ENCODE measurements at regions not wholly inside any gene's neighbourhood (a gene's known extent, or its start where the extent isn't known, plus 50 kb on each side); places are given as distances from the start of the nearest gene placed in this dataset.

GRCh38 chr7:106723398-106723797 lies 62.4 kb upstream of the CCDC71L start:
- intact Hi-C loops (cut with micrococcal nuclease; ENCODE audit: unreplicated experiment): no loop called here
- H3K27ac ChIP-seq: no peak overlapping the region
- peaks cover 15% of the 10 kb centered on the region; the same call in 1 of the 2 replicates for H3F3A ChIP-seq (ENCODE audit: insufficient read depth, low read depth)
- ChIA-PET CTCF (no interaction called here), POLR2A (ENCODE audit: unreplicated experiment) (no interaction called here)
- H3K9me3 ChIP-seq (ENCODE audit: insufficient read depth, low read depth): peaks cover 17% of the 10 kb centered on the region; the same call in 1 of the 2 replicates
- H4K20me1 ChIP-seq (ENCODE audit: insufficient read depth): no peaks in the 10 kb centered on the region
- no peak for DNase-seq
- H2AFZ ChIP-seq: no peak overlapping the region
- H3K4me2 ChIP-seq: no peak overlapping the region
- H3K79me2 ChIP-seq (ENCODE audit: low read depth): no peaks in the 10 kb centered on the region
- TF ChIP-seq, protein P1, sequence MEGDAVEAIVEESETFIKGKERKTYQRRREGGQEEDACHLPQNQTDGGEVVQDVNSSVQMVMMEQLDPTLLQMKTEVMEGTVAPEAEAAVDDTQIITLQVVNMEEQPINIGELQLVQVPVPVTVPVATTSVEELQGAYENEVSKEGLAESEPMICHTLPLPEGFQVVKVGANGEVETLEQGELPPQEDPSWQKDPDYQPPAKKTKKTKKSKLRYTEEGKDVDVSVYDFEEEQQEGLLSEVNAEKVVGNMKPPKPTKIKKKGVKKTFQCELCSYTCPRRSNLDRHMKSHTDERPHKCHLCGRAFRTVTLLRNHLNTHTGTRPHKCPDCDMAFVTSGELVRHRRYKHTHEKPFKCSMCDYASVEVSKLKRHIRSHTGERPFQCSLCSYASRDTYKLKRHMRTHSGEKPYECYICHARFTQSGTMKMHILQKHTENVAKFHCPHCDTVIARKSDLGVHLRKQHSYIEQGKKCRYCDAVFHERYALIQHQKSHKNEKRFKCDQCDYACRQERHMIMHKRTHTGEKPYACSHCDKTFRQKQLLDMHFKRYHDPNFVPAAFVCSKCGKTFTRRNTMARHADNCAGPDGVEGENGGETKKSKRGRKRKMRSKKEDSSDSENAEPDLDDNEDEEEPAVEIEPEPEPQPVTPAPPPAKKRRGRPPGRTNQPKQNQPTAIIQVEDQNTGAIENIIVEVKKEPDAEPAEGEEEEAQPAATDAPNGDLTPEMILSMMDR (conservative IDR thresholded peaks at IDR 0.05): no peak
- TF ChIP-seq EZH2 (IDR thresholded peaks at IDR 0.05; ENCODE audit: low read depth): no peak
- H3K27me3 ChIP-seq (ENCODE audit: insufficient read depth, low read depth): no peaks in the 10 kb centered on the region
- peaks cover 13% of the 10 kb centered on the region for H3K4me1 ChIP-seq (replicated peaks; ENCODE audit: insufficient read depth)
- H3K4me3 ChIP-seq: no peak overlapping the region
- H3K36me3 ChIP-seq (ENCODE audit: low read depth): no peaks in the 10 kb centered on the region
- no peaks in the 10 kb centered on the region for H3K9me2 ChIP-seq (ENCODE audit: insufficient read depth)
- BruUV-seq (replicated peaks): no TSS peak

DNA sequence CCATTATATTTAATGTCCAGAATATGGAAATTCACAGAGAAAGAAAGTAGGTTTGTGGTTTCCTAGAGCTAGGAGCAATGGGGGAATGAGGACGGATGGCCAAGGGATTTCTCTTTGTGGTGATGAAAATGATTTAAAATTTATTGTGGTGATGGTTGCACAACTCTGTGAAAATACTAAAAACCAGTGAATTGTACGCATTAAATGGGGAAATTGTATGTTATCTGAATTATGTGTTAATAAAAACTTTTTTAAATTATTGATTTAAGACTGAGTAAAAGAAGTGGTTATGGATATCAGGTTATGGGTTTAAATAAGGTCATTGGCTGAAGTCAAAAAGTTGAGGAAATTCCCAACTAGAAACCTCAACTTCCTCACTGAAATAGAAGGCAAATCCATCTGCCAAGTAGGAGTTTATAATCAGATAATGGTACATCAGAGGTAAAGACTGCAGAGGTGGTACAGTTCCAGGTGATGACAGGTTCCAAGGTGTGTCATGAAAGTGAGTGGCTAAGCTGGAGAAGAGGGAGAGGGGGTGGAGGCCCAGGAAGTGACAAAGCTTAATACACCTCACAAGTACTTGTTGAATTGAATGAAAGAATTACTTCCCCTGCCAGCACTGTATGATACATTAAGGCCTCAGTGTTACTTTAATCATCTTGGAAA lies 68.9 kb upstream of the CCDC71L start:
- intact Hi-C loops (cut with micrococcal nuclease; ENCODE audit: unreplicated experiment): loop anchor here (10.0 kb wide), 1 partner anchor 265 kb away; no protein-coding TSS in a partner anchor
- Histone ChIP-seq H3K79me2 (ENCODE audit: low read depth) (no peaks in the 10 kb centered on the region), H3F3A (ENCODE audit: insufficient read depth, low read depth) (no peaks in the 10 kb centered on the region), H3K27ac (no peak overlapping the region), H3K9me3 (ENCODE audit: insufficient read depth, low read depth) (no peaks in the 10 kb centered on the region; the same call in 1 of the 2 replicates), H3K36me3 (ENCODE audit: low read depth) (no peaks in the 10 kb centered on the region), H3K9me2 (ENCODE audit: insufficient read depth) (no peaks in the 10 kb centered on the region; the same call in 1 of the 2 replicates), H3K27me3 (ENCODE audit: insufficient read depth, low read depth) (no peaks in the 10 kb centered on the region), H4K20me1 (ENCODE audit: insufficient read depth) (no peaks in the 10 kb centered on the region), H3K4me1 (replicated peaks; ENCODE audit: insufficient read depth) (peaks cover 5% of the 10 kb centered on the region; the same call in 1 of the 2 replicates), H2AFZ (no peak overlapping the region), H3K4me3 (no peak overlapping the region), H3K4me2 (no peak overlapping the region)
- POLR2A ChIA-PET (ENCODE audit: unreplicated experiment): interaction anchor here (0.6 kb wide), 1 partner anchor 34 kb away, joined by 8 read pairs; no protein-coding TSS in a partner anchor
- TF ChIP-seq EZH2 (IDR thresholded peaks at IDR 0.05; ENCODE audit: low read depth): no peak
- TF ChIP-seq, protein P1 (conservative IDR thresholded peaks at IDR 0.05): no peak
- no TSS peak for BruUV-seq (replicated peaks)
- peak in 1 of 2 experiments; percentile 10 for DNase-seq
- CTCF ChIA-PET: no interaction called here

DNA sequence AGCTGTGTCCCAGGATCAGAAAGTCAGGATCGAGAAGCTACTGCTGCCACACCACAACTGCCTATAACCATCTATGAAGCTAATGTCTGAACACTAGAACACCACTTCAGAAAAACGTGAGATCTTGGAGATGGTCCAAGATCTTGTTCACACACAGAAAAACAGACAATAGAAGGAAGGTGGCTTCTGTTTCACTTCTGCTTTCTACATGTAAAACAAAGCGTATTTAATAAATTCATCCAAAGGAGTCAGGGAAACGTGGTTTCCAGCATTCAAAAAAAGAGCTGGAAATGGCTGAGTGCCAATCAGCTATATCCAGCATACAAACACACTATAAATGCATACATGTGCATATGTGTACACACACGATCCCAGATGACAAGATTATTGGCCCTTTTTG lies 70.2 kb upstream of the CCDC71L start:
- TF ChIP-seq, protein P1 (conservative IDR thresholded peaks at IDR 0.05): no peak
- TF ChIP-seq EZH2 (IDR thresholded peaks at IDR 0.05; ENCODE audit: low read depth): no peak
- Histone ChIP-seq H3K27me3 (ENCODE audit: insufficient read depth, low read depth) (no peaks in the 10 kb centered on the region), H3K36me3 (ENCODE audit: low read depth) (no peaks in the 10 kb centered on the region), H3K4me3 (no peak overlapping the region), H3K79me2 (ENCODE audit: low read depth) (no peaks in the 10 kb centered on the region), H2AFZ (no peak overlapping the region), H3K9me2 (ENCODE audit: insufficient read depth) (no peaks in the 10 kb centered on the region; the same call in 1 of the 2 replicates), H3K9me3 (ENCODE audit: insufficient read depth, low read depth) (peaks cover 3% of the 10 kb centered on the region; the same call in 1 of the 2 replicates), H3K27ac (no peak overlapping the region), H3K4me1 (replicated peaks; ENCODE audit: insufficient read depth) (peaks cover 5% of the 10 kb centered on the region; the same call in 1 of the 2 replicates), H4K20me1 (ENCODE audit: insufficient read depth) (no peaks in the 10 kb centered on the region), H3K4me2 (no peak overlapping the region), H3F3A (ENCODE audit: insufficient read depth, low read depth) (no peaks in the 10 kb centered on the region)
- ChIA-PET CTCF (no interaction called here), POLR2A (ENCODE audit: unreplicated experiment) (interaction anchor here (0.6 kb wide), 1 partner anchor 1929 kb away, joined by 3 read pairs; no protein-coding TSS in a partner anchor)
- intact Hi-C loops (cut with micrococcal nuclease; ENCODE audit: unreplicated experiment): loop anchor here (10.0 kb wide), 1 partner anchor 266 kb away; no protein-coding TSS in a partner anchor
- DNase-seq: no peak
- BruUV-seq (replicated peaks): no TSS peak
